GM20000 (cell line): ENCODE measurements at regions not wholly inside any gene's neighbourhood (a gene's known extent, or its start where the extent isn't known, plus 50 kb on each side); places are given as distances from the start of the nearest gene placed in this dataset.
"Not testable (repeated sequence)": the region's sequence is repeated elsewhere in the genome, so short reads cannot be mapped to it uniquely, and the experiment has no call there.

Source experiments
- DNase-seq: peaks from one replicate; pipeline ENCODE4 v3.0.0; 2012; ENCODE audit warnings: low spot score
- TF ChIP-seq, protein P1 (sequence below): IDR thresholded peaks from 2 replicates; pipeline ENCODE4 v1.5.1; 2012; ENCODE audit warnings: mild to moderate bottlenecking, control low read depth; ENCODE audit errors: extremely low read depth, missing control alignments

DNA sequence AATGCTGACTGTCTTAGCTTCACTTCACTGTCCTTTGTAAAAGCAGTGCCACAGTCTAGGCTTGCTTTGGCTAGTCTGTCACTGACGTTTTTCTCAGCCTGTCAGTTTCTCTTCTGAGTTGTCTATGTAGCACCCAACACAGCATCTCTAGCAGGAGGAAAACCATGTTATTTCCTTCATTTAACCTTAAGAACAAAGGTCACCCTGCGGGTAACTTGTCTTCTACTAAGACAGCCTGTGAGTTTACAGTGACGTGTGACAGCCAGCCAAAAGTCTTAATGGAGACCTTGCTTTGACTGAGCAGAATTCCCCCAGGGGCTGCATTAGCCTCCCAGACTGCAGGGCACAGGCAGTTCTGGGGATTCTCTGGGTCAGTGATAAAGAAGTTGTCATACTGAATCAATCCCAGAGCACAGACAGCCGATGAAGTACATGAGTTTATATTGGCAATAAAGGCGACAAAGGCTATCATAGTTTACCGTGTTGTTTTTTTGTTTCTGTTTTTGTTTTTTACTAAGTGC, 296.0 kb upstream of the KIAA1217 start:
- TF ChIP-seq, protein P1, sequence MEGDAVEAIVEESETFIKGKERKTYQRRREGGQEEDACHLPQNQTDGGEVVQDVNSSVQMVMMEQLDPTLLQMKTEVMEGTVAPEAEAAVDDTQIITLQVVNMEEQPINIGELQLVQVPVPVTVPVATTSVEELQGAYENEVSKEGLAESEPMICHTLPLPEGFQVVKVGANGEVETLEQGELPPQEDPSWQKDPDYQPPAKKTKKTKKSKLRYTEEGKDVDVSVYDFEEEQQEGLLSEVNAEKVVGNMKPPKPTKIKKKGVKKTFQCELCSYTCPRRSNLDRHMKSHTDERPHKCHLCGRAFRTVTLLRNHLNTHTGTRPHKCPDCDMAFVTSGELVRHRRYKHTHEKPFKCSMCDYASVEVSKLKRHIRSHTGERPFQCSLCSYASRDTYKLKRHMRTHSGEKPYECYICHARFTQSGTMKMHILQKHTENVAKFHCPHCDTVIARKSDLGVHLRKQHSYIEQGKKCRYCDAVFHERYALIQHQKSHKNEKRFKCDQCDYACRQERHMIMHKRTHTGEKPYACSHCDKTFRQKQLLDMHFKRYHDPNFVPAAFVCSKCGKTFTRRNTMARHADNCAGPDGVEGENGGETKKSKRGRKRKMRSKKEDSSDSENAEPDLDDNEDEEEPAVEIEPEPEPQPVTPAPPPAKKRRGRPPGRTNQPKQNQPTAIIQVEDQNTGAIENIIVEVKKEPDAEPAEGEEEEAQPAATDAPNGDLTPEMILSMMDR, result no peak
- no peak for DNase-seq

DNA sequence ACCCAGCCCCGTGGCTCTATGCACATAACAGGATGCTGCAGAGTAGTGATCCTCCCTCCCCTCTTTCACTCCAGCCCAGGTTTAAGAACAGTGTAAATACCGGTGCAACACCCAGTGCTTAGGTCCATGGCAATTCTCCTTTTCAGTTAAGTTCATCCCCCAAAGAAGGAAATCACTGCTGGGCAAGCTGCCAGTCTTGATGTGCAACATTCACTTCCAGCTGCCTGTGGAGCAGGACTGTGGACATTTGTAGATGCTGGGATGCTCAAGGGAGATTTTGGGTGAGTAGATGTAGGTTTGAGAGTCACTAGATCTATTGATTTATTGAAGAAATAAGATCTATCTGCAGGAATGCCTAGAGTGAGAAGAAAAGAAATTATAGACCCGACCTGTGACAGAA, 294.3 kb upstream of the KIAA1217 start:
- DNase-seq, result no peak
- TF ChIP-seq, protein P1, result no peak

DNA sequence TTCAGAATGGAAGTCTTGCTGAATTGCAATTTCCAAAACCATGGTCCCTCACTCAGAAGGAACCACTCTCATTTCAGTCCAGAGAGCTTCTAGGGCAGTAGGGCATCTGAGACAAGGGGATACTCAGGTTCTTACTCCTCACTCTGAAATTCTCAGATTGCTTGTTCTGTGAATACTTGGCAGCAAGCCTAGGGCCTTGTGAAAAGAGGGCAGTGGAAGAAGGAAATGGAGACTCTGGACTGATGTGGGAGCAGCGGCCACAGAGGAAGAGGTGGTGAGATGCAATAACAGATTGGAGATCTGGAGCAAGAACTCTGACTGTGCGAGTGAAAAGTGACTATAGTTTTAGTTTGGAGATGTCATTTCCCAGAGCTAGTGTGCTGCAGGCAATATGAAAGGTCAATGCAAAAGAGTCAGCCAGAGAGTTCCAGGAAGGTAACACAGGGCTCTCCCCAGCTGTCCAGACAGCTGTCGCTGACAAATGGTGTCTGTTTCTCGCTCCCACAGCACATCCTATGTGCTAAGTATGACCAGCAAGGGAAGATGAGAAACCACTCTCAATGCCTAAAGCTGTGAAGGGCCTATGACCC, 291.6 kb upstream of the KIAA1217 start:
- no peak for DNase-seq
- TF ChIP-seq, protein P1, result no peak

DNA sequence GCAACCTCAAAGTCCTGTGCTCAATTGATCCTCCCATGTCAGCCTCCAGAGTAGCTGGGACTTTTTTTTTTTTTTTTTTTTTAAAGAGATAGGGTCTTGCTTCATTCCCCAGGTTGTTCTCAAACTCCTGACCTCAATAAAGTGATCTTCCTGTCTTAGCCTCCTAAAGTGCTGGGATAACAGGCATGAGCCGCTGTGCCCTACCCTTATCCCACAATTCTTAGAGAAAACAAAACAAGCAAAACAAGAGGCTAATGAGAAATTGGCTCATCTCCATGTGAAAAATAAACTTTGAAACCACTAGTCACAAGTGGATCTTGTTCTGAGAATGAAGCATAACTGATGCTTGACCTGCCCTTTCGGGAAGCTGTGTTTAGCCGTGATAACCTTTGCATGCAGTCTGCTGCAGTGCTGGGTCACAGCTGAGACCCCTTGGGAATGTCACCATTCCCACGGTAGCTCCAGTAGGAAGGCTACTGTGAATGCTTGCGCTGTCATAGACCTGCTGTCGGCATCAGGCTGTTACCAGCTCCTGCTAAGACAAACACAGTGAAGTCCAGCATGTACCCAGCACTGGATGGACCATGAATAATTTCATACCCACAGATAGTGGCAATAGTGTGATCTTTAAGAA, 290.7 kb upstream of the KIAA1217 start:
- TF ChIP-seq, protein P1, result no peak
- DNase-seq, result no peak

DNA sequence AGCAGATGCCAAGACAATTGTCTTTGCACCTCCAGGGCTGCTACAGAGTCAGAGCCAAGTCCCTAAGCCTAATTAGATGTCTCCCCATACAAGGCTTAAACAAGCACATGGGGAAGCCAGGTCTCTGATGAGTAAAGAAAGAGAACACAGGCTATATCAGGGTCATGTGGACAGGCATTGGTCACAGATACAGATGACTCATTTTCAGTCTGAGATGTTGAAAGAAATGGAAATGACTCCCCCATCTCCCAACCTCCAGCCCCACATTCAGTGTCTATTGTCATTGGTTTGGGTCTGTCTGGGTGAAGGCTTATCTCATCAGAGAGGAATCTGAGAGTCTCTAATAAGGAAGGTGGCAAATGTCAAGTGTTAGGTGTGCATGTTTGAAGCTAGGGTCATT, 290.1 kb upstream of the KIAA1217 start:
- TF ChIP-seq, protein P1, result no peak
- DNase-seq, result no peak

DNA sequence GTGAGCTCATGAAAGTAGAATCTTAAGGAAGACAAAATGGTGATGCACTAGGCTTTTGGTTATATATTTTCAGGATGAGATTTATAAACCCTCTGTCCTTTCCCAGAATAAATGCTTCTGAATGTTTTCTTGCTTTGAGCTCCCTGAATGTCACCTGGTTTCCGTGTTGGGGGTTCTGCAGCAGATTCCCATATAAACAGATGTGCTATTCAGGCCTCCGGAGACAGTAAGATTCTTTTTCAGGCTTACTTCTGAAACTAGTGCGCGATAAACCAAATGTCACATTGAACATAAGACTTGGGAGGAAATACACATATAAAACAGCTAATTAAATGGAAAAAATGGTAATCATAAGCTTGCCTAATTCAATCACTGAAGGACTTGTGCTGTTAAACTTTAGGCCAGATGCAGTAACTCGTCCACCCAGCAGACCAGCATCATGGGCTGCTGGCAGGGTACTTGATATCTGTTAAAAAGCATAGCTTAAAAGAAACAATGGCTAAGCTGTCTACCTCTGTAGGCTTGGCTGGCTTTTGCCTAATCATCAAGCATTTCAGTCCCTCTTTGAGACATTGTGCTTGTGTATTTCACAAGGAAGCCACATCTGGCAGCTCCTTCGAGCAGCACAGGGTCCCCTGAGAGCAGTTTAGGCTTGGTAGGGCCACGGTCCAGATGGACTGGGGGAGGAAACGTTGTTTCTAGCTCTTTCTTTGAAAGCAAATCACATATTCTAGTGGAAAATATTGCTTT, 281.2 kb upstream of the KIAA1217 start:
- no peak for DNase-seq
- TF ChIP-seq, protein P1, result no peak

DNA sequence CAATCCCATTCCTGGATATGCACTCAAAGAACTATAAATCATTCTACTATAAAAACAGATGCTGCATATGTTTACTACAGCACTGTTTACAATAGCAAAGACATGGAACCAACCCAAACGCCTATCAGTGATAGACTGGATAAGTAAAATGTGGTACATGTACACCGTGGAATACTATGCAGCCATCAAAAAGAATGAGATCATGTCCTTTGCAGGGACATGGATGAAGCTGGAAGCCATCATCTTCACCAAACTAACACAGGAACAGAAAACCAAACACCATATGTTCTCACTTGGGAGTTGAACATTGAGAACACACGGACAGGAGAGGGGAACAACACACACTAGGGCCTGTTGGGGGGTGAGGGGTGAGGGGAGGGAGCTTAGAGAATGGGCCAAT, 274.9 kb upstream of the KIAA1217 start:
- not testable (repeated sequence) for DNase-seq
